ENCODE measurements at regions not wholly inside any gene's neighbourhood (a gene's known extent, or its start where the extent isn't known, plus 50 kb on each side); places are given as distances from the start of the nearest gene placed in this dataset.
"Not testable (repeated sequence)": the region's sequence is repeated elsewhere in the genome, so short reads cannot be mapped to it uniquely, and the experiment has no call there.

DNA sequence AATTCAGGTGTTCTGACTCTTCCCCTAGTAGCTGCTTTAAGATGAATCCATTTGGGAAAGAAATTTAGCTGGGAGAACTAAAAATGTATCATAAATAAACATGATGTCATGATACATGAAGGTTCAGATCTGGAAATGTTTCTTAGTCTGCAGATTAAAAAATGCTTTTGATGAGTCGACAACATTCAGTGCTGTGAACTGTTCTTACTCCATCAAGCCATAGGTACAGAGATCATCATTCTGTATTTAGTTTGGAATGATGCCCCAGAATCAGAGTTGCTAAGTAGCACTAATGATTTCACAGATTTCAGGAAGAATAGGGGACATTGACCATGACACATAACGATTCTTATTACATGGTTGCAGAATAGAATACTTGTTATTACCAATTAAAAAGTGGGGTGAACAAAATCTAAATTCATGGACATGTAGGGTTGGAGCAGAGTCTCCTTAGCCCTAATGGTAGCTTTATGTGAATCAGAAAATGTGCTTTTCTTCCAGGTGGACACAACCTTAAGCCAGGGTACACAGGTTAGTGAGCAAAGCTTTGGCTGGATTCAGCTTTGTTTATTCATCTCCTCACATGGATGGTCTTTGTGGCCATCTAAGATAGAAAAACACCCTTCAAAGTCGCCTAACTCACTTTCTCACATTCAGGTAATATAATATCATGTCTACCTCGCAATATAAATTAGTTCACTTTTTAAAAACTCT is 205.4 kb upstream of the SEL1L start:
- DNase-seq (ENCODE audit: low read depth in 1 of 2, low spot score in 1 of 2): no peak

GRCh38 chr14:81743605-81744004 is 210.0 kb upstream of the SEL1L start:
- DNase-seq (ENCODE audit: low read depth in 1 of 2, low spot score in 1 of 2): no peak

- DNase-seq (ENCODE audit: low read depth in 1 of 2, low spot score in 1 of 2): no peak
These were observed 217.5 kb upstream of the SEL1L start for GRCh38 chr14:81751198-81751597.

DNA sequence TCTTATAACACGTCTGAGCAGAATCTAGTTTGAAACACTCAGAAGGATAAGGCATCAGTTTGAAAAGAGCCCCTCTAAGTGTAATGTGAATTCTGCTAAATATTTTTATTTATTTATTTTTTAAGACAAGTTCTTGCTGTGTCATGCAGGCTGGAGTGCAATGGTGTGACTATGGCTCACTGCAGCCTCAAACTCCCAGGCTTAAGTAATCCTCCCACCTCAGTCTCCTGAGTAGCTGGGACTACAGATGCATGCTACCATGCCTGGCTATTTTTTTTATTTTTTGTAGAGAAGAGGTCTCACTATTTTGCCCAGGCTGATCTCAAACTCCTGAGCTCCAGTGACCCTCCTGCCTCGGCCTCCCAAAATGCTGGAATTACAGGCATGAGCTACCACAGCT is 225.9 kb upstream of the SEL1L start:
- no peak for DNase-seq (ENCODE audit: low read depth in 1 of 2, low spot score in 1 of 2)

DNA sequence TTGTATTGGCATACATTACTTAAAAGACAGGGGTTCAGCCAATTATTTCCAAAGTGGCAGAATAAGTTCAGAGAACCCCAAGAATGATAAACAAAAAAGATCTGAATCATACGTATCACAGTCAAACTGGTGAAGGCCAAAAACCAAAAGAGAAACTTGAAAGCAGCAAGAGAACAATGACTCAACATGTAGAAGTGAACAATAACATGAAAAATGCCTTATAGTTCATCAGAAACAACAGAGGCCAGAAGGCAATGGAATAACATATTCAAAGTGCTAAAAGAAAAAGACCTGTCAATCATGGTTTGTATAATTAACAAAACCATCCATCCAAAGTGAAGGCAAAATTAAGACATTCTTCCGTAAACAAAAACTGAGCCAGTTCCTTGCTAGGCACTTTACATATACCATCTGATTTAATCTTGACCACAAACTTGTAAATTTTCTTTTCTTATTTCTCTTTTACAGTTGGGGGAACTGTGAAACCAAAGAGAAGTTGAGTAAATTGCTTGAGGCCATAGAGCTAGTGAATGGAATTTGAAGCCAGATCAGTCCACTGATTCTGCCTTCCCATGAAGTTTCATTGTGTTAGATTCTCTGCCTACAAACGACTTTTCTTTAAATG is 232.1 kb upstream of the SEL1L start:
- DNase-seq (ENCODE audit: low read depth in 1 of 2, low spot score in 1 of 2): no peak

GRCh38 chr14:81766321-81766915 is 232.8 kb upstream of the SEL1L start:
- DNase-seq (ENCODE audit: low read depth in 1 of 2, low spot score in 1 of 2): no peak

DNA sequence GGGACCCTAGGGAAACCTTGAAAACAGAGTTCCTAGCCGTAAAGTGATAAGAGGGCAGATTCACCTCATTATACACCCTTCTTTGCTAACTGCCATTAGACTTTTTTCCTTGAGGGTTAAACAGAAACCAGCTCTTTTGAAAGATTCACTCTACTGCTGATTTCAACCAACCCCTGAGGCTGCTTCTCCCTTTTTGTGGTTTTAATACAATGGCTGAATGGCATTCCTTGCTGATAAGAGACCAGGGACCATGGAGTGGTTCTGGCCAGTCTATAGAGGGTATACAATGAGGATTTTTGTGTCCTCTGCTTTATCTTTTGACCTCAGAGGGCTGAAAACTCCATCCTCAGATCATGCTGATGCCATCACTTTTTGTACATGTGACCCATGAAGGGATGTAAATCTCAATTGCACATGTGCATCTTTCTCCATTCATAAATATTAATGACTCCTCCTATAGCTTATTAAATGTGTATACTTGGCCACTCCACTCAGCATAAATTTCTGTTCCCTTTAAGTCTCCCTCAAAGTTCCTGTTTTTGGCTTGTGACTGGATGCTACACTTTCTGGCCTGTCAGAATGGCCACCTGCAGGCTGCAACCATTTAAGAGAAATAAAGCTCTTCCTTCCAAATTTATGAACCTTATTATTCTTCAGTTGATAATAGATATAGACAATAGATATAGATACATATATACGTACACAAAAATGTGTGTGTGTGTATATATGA is 233.8 kb upstream of the SEL1L start:
- DNase-seq (ENCODE audit: low read depth in 1 of 2, low spot score in 1 of 2): no peak

- DNase-seq (ENCODE audit: low read depth in 1 of 2, low spot score in 1 of 2): no peak
These were observed 238.1 kb upstream of the SEL1L start for GRCh38 chr14:81771651-81772275.

- DNase-seq (ENCODE audit: low read depth in 1 of 2, low spot score in 1 of 2): no peak
These were observed 238.7 kb upstream of the SEL1L start for GRCh38 chr14:81772381-81772780.

DNA sequence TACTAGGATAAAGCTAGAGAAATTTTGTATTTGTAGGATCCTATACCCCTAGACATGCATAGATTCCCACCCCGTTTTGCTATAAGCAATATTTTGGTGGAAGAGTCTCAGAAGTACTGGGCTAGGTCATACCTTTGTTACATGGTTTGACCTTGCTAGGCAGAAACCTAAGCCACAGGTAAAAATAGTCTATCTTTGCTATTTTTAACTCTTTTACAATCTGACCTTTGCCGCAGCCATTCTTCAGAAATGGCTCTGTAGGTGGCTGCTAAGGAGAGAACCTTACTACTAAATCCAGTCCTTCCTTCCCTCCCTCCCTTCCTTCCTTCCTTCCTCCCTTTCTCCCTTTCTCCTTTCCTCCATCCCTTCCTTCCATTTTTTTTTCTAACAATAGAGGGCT is 242.9 kb upstream of the SEL1L start:
- no peak for DNase-seq (ENCODE audit: low read depth in 1 of 2, low spot score in 1 of 2)

DNA sequence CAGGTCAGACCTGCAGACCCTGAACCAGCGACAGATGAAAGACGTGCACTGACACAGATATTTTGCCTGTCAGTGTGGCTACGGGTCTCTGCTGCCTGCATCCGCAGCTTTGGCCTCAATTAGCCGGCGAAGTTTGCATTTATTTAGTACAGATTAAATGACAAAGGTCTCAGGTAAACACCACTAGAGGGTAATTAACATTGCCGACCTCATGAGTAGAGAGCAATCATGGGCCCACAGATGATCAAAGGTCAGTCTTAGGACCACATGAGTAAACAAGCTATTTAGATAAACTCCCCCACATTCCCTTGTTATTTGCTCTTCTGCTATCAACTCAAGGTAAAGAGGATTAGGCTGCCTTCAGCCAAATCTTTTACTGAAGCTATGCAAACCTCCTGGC is 248.1 kb upstream of the SEL1L start:
- not testable (repeated sequence) for DNase-seq (ENCODE audit: low read depth in 1 of 2, low spot score in 1 of 2)

DNA sequence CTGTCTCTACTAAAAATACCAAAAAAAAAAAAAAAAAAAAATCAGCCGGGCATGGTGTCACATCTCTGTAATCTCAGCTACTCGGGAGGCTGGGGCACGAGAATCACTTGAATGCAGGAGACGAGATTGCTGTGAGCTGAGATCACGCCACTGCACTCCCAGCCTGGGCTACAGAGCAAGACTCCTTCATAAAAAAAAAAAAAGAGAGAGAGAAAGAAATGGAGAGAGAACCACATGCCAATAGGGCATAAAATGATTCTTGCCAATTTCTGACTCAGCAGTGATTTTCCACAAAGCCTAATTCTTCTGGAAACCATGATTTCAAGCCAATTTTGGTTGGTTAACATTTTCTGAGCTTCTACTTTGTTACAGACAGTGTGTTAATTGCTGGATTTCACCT is 250.4 kb upstream of the SEL1L start:
- DNase-seq (ENCODE audit: low read depth in 1 of 2, low spot score in 1 of 2): no peak

GRCh38 chr14:81797315-81797714 is 263.7 kb upstream of the SEL1L start:
- DNase-seq (ENCODE audit: low read depth in 1 of 2, low spot score in 1 of 2): no peak

GRCh38 chr14:81801921-81802320 is 268.3 kb upstream of the SEL1L start:
- no peak for DNase-seq (ENCODE audit: low read depth in 1 of 2, low spot score in 1 of 2)

DNA sequence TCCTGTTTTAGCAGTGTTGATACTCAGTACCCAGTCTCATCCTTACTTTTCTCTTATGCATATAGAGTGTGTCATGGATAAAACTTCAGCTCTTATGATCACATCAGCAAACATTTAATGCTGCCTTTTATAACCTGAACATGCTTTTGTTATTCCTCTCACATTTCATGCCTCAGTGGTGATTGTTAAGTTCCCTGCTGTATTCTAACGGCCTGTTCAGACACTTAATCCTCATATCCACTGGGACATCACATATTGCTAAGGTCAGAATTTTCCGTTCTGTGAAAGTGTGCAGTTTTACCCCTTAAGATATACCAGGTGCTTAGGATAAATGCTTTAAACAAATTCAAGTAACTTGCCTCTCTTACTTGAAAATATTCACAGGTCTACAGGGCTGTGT is 268.7 kb upstream of the SEL1L start:
- no peak for DNase-seq (ENCODE audit: low read depth in 1 of 2, low spot score in 1 of 2)

GRCh38 chr14:81805785-81806184 is 272.1 kb upstream of the SEL1L start:
- no peak for DNase-seq (ENCODE audit: low read depth in 1 of 2, low spot score in 1 of 2)

- no peak for DNase-seq (ENCODE audit: low read depth in 1 of 2, low spot score in 1 of 2)
These were observed 278.1 kb upstream of the SEL1L start for GRCh38 chr14:81811705-81812269.

DNA sequence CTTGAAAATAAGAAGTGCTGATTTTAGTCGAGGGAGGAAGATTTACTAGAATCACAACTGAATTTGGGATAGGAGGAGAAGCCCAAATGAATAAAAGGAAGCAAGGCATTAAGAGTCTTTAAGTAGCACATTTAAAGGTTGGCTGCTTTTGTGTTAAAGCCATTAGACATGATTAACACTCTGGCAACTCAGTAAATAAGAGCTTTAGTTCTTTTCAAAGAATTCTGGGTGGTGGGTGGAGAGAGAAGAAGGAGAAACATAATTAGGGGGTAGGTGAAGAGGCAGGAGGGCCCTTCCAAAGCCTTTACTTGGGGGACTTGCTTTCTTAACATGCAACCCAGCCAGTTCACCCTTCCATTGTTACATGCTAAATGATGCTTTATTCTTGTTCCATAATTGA is 284.6 kb upstream of the SEL1L start:
- no peak for DNase-seq (ENCODE audit: low read depth in 1 of 2, low spot score in 1 of 2)

GRCh38 chr14:81819344-81819743 is 285.7 kb upstream of the SEL1L start:
- DNase-seq (ENCODE audit: low read depth in 1 of 2, low spot score in 1 of 2): no peak

- DNase-seq (ENCODE audit: low read depth in 1 of 2, low spot score in 1 of 2): no peak
These were observed 286.3 kb upstream of the SEL1L start for GRCh38 chr14:81819910-81820309.

- no peak for DNase-seq (ENCODE audit: low read depth in 1 of 2, low spot score in 1 of 2)
These were observed 292.4 kb upstream of the SEL1L start for GRCh38 chr14:81826081-81826480.

All from activated CD4-positive, alpha-beta T cell treated with anti-CD3 and anti-CD28 coated beads, Interleukin-2, amount 50 U/mL, for 24 hours (primary cell).